ENCODE measurements at regions not wholly inside any gene's neighbourhood (a gene's known extent, or its start where the extent isn't known, plus 50 kb on each side); places are given as distances from the start of the nearest gene placed in this dataset.
"Not testable (repeated sequence)": the region's sequence is repeated elsewhere in the genome, so short reads cannot be mapped to it uniquely, and the experiment has no call there.

DNA sequence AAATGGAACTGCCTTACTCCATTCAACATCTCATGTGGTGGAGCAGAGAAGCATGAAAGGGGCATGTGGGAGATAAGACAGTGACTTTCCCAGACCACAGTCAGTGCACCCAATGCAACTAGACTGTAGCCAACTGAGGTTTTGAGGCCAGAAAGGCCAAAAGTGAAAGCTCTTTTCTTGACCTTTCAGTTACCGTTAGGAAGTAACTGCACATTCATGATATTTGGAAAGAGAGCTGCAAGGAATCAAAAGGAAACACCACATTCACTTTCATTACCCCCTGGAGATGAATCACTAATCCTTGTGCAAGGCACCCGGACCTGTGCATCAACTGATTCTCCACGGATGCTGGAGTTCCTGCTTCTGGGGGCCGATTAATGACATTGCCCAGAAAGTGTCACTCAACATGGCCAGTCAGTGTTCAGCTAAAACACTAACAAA is 72.9 kb upstream of the ELK3 start:
- Histone ChIP-seq H3K4me3 (no peak overlapping the region), H3K9me3 (no peaks in the 10 kb centered on the region), H3K27me3 (no peaks in the 10 kb centered on the region), H3K27ac (no peak overlapping the region), H3K36me3 (no peaks in the 10 kb centered on the region), H3K4me1 (no peaks in the 10 kb centered on the region)
- no peak for DNase-seq (ENCODE audit: low spot score)
- TF ChIP-seq, protein P1, sequence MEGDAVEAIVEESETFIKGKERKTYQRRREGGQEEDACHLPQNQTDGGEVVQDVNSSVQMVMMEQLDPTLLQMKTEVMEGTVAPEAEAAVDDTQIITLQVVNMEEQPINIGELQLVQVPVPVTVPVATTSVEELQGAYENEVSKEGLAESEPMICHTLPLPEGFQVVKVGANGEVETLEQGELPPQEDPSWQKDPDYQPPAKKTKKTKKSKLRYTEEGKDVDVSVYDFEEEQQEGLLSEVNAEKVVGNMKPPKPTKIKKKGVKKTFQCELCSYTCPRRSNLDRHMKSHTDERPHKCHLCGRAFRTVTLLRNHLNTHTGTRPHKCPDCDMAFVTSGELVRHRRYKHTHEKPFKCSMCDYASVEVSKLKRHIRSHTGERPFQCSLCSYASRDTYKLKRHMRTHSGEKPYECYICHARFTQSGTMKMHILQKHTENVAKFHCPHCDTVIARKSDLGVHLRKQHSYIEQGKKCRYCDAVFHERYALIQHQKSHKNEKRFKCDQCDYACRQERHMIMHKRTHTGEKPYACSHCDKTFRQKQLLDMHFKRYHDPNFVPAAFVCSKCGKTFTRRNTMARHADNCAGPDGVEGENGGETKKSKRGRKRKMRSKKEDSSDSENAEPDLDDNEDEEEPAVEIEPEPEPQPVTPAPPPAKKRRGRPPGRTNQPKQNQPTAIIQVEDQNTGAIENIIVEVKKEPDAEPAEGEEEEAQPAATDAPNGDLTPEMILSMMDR (IDR thresholded peaks at IDR 0.05): no peak

DNA sequence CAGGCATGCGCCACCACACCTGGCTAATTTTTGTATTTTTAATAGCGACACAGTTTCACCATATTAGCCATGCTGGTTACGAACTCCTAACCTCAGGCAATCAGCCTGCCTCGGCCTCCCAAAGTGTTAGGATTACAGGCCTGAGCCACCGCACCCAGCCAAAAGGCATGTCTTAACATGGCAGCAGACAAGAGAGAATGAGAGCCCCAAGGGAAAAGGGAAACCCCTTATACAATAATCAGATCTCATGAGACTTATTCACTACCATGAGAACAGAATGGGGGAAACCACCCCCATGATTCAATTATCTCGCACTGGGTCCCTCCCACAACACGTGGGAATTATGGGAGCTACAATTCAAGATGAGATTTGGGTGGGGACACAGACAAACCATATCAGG is 65.9 kb upstream of the ELK3 start:
- H3K9me3 ChIP-seq; H3K36me3 ChIP-seq; H3K27me3 ChIP-seq; DNase-seq (ENCODE audit: low spot score); H3K4me1 ChIP-seq; H3K27ac ChIP-seq; H3K4me3 ChIP-seq: not testable (repeated sequence)

DNA sequence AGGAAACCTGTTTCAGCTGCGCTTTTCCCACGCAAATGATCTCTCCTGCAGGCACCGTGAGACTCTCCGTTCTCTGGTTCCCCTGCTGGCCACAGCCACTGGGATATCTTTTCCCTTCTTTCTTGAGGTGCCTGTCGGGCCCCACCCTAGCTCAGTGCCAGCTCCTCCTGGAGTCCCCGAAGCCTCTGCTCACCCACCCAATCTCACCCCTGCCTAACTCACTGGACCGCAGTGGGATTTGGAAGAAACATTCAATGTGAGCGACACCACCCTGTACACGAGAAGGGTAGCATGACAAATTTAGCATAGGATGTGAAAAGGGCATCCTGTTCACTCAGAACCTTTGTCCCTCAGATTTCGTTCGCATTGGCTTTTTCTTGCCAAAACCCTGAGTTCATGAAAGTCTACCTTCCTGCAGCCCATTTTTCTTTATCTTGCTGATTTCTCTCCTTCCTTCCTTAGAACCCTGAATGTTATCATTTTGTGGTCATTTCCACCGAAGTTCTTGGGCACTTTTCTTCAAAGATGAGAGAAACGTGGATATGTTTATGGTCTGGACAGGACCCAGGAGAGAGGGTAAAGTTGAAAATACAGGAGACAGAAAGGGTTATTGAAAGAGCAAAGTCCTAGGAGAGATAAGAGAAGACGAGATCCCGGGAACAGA is 63.6 kb upstream of the ELK3 start:
- Histone ChIP-seq H3K4me3 (no peak overlapping the region), H3K9me3 (no peaks in the 10 kb centered on the region), H3K27me3 (no peaks in the 10 kb centered on the region), H3K36me3 (no peaks in the 10 kb centered on the region), H3K27ac (no peak overlapping the region), H3K4me1 (no peaks in the 10 kb centered on the region)
- TF ChIP-seq, protein P1 (IDR thresholded peaks at IDR 0.05): no peak
- DNase-seq (ENCODE audit: low spot score): no peak

DNA sequence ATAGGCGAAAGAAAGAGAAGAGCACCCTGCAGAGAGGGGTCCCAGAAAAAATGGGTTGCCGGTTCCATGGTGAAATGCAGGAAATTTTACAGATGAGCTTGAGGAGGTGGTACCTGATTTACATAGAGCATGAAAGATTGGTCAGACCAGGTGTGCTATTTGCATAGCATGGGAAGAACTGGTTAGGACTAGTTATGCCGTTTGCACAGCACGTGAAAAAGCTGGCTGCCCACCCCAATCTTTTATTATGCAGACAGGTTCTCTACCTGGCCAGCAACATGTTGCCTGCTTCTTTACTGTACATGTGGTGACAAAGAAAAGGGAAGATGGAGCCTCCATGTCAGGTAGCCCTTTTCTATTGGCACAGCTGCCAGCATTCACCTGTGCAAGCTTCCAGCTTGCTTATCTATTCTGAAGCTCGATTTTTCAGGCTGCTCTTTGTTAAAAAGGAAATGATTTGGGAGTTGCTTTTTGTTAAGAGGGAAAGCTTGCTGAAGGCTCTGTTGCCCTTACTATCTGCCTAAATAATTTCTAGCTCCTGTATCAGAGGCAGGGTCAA is 62.9 kb upstream of the ELK3 start:
- H3K4me1 ChIP-seq: no peaks in the 10 kb centered on the region
- DNase-seq (ENCODE audit: low spot score): no peak

GRCh38 chr12:96132819-96133218 is 61.4 kb upstream of the ELK3 start:
- Histone ChIP-seq H3K4me3 (no peak overlapping the region), H3K4me1 (no peaks in the 10 kb centered on the region), H3K27me3 (no peaks in the 10 kb centered on the region), H3K27ac (no peak overlapping the region), H3K36me3 (no peaks in the 10 kb centered on the region), H3K9me3 (no peaks in the 10 kb centered on the region)
- TF ChIP-seq, protein P1 (IDR thresholded peaks at IDR 0.05): peak in 1 of 2 donors; percentile 38
- no peak for DNase-seq (ENCODE audit: low spot score)

More for the DNA sequence above, 62.9 kb upstream of the ELK3 start:
- H3K9me3 ChIP-seq: no peaks in the 10 kb centered on the region
- TF ChIP-seq, protein P1 (IDR thresholded peaks at IDR 0.05): no peak
- H3K27me3 ChIP-seq: no peaks in the 10 kb centered on the region
- no peak overlapping the region for H3K4me3 ChIP-seq
- H3K27ac ChIP-seq: no peak overlapping the region
- no peaks in the 10 kb centered on the region for H3K36me3 ChIP-seq

GRCh38 chr12:96134200-96134599 is 60.0 kb upstream of the ELK3 start:
- Histone ChIP-seq H3K27ac (no peak overlapping the region), H3K36me3 (no peaks in the 10 kb centered on the region), H3K27me3 (no peaks in the 10 kb centered on the region), H3K4me1 (no peaks in the 10 kb centered on the region), H3K4me3 (no peak overlapping the region), H3K9me3 (no peaks in the 10 kb centered on the region)
- no peak for DNase-seq (ENCODE audit: low spot score)
- TF ChIP-seq, protein P1 (IDR thresholded peaks at IDR 0.05): no peak

Measured in right atrium auricular region (tissue), 2 donors.